Non-pigmented ciliary epithelial cell (primary cell): ENCODE measurements at regions not wholly inside any gene's neighbourhood (a gene's known extent, or its start where the extent isn't known, plus 50 kb on each side); places are given as distances from the start of the nearest gene placed in this dataset.
A peak's percentile ranks its signal among the peaks of the same experiment; 100 is the strongest.

ENCODE experiments used
- DNase-seq: peaks from one replicate; pipeline ENCODE4 v3.0.0-alpha.2; 2010; ENCODE audit warnings: low read depth

- no peak for DNase-seq
Observed at GRCh38 chr2:18787726-18788125, 198.4 kb upstream of the NT5C1B start.

- no peak for DNase-seq
Observed at GRCh38 chr2:18784245-18784644, 194.9 kb upstream of the NT5C1B start.

DNA sequence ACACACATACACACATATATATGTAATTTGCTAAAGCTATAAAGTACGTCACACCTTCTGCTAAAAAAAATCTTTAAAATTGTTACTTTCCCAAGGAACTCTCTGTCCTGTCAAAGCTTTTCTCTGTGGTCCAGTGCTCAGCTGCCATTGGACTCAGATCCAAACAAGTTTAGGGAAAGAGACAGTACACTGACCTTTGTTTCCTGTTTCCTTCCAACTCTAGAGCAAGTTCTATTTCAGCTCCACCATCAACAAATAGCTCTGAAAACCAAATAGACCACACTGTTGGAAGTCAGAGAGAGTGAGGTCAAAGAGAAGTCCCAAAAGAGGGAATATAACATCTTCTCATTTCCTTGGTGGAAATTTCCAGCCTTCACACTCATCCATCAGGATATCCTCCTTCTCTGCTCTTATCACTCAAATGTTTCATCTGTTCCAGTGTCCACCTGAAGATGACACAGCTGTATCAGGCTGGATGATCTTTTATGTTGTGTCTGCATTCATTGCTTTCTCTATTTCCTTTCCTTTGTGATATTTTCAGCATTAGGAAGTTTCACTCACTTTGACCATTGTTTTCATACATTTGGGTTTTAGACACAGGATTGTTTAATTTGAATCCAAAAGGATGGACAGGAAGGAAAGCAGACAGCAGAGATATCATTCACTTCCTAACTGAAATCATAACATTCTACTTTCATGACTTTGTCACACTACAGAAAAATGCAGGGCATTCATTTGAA is 192.3 kb upstream of the NT5C1B start:
- no peak for DNase-seq

DNA sequence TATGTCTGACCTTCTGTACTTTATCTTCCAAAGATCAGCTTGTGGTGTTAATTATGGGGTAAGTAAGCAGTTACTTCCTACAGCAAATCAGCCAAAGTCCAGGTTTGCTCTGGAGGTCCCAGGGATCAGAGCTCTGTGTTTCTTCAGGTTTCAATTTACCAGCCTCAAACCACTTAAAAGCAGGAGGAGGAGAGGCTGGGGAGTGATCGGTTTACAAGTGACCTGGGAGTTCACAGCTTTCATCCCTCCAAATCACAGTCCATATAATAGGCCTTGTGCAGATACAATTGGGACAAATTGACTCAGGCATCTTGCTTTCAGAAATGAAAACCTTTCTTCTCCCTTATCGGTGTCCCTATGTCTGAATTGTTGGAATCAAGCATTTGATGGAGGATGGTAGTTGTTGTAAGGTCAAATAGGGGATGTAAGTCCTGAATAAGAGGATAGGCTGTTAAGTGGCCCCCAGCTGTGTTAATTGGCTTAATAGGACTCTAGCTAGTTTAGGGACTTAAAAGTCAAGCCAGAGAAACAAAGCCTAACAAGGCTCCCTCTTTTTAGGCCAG is 188.0 kb upstream of the NT5C1B start:
- DNase-seq: no peak

GRCh38 chr2:18771212-18771611 is 181.8 kb upstream of the NT5C1B start:
- DNase-seq: no peak

DNA sequence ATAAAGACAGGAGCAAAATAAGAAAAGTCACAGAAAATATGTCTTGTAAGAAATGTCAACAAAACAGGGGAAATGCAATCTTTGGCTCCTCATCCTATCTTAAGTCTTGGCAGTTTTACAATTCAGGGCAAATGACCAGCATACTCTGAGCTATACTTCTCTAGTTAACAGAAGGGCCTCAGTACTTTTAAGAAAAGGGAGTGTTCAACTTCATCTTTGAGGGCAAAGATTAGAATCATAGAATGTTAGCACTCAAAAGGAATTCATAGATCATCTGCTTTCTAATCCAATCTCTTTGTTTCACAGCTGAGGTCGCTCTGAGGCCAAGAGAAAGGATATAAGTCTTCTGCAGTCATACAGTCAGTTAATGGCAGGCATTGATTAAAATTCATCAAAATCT is 174.0 kb upstream of the NT5C1B start:
- DNase-seq: no peak

DNA sequence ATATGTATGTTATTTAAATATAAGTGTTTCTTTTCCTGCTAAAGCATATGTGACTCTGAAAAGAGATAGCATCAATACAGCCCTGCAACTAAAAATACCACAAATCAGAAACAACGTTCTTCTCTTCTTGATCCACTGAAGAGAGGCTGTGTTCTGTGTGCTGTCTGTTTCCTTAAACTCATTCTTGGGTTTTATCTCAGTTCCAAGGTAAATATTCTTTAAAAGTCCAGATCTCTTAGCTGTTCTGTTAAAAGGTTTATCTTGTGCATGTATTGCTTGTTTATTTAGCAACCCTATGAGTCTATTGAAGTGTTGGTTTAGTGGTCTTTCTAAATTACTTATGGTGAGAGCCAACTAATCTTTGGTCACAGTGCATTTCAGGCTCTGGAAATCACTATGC is 173.3 kb upstream of the NT5C1B start:
- DNase-seq: no peak

DNA sequence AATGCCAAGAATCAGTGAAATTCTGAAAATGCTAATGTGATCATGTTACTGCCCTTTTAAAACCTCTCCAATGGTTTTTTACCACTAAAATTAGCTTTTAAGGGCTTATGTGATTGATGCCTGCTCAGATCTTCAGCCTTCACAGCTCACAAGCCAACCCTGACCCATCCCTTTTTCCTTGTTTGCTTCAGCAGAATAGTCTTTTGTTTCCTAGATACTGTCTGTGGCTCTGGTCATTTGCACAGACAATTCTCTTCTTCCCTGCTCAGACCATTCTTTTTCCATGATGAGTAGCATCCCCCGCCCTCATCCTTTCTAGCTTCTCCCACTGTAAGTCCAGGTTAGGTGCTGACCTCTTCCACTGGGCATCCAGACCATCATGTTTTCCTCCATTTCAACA is 164.9 kb upstream of the NT5C1B start:
- no peak for DNase-seq

GRCh38 chr2:18753722-18754121 is 164.4 kb upstream of the NT5C1B start:
- DNase-seq: no peak

DNA sequence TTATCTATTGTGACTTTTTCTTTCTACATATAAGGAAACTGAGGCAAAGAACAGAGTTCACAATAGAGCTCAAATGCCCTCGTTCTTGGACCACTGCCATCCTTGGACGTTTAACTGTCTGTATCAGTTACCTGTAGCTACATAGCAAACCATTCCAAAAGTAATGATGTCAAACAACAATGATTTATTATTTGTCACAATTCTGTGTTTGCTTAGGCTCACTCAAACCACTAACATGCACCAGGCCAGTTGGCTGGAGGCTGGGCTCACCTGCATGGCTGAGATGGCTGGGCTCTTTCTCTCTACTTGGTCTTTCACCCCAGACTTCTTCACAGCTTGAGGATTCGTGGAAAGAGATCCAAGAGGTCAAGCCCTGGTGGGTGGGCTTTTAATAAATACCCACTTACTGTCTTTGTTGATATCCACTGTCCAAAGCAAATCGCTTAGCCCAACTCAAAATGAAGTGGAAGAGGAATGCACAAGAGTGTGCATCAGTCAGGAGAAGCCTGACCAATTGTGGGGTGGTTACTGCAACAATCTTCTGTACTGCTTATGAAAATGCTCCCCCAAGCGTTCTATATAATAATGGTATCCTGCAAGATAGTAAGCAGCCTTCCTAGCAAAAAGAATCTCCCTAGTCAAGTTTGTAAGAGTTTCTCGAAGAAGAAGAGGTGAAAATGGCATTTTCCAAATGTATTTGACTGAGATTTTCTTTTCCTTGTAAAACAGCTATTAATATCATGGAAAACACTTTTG is 163.5 kb upstream of the NT5C1B start:
- DNase-seq: no peak

- DNase-seq: no peak
Observed at GRCh38 chr2:18752022-18752493, 162.7 kb upstream of the NT5C1B start.

GRCh38 chr2:18750672-18751554 is 161.5 kb upstream of the NT5C1B start:
- no peak for DNase-seq

DNA sequence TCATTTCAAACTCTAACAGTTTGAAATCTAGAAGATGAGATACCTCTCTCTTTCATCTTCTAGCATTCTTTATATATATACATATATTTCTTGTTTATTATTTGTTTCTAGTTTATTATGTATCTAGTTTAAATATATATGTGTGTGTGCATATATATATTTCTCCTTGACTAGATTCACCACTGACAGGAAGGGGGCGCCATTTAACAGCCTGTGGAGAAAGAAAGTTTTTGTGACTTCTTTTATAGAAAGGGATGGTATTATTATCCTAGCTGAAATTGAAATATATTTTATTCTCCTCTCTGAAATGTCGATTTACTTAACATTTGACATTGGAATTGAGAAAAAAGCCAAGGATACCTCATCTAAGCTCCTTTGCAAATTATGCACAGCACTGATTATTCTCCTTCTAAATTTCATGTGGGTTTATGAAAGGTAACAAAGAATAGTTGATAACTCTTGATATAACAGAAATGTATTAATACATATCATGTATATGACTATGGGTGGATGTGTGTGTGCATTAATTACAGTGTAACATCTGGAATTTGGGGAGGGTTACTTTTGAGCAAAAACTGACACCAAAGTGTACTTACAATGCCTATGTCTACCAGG is 160.7 kb upstream of the NT5C1B start:
- DNase-seq: no peak

GRCh38 chr2:18745431-18746272 is 156.3 kb upstream of the NT5C1B start:
- no peak for DNase-seq

DNA sequence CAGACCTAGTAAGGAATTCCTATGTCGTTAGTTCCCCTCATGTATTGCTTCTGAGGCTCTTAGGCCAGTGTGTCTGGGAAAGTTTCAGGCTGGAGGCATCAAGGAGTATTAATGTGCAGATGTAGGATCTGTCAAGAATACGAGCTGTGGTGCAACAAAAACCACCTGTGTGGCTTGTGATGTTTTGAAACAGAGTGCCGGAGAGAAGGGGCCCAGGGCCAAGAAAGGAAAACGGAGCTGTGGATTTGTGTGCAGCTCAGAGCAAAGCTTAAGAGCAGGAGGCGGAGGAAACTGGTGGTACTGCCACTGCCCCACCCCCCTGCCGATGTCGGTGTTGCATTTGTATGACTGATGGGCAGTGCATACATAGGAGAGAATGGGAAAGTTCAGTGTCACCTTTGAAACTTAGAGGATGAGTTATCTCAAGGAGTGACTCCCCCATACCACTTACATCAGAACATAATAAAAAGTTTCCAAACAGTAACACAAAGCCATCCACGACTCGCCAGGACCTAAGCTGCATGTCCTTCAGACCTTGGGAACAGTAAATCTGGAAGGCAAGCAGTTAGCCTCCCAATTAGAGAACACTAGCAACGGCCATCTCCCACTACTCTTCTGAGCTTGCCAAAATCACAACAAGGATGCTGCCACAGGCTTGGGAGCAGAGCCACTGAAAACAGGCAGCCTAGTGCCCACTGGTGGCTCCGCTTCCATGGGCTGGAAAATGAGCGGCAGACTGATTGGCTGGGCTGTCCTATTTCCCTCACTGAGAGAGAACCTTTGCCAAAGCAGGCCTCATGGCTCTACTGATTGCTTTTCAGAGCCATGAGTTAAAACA is 152.7 kb upstream of the NT5C1B start:
- no peak for DNase-seq

DNA sequence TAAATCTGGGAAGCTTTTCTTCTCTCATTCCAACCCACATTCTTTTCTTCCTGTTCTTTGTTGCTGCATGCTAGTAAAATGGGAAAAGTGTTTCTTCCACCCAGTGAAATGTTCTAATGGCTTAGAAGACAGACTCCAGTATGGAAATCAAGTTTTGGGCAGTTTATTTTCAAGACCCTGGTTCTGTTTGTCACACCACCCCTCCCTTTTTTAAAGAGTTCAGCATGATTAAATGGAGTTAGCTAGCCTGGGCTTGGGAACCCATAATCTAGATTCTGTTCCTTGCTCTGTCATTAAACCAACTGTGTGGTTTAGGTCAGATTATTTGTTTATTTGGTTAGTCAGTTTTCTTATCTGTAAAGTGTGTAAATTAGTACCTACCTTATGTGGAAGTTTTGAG is 151.8 kb upstream of the NT5C1B start:
- no peak for DNase-seq

DNA sequence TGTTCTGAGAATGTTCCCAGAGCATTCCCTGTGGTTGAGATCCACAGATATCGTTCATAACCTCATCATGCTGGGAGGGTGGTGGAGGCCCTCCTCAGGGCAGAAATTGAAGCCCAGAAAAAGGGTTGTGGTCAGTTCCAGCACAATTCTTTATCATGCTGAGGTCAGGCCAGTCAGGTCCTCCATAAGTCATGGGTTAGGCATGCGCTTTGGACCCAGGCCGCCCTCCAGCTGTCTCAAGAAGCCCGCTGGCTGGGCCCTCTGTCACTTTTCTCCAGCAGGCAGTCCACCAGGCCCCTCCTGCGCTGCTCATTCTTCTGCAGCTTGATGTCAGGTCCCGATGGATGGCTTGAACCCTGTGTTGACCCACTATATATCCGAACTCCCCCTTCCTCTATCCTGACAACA is 151.1 kb upstream of the NT5C1B start:
- peak; percentile 46 for DNase-seq

- DNase-seq: no peak
Observed at GRCh38 chr2:18731666-18732065, 142.3 kb upstream of the NT5C1B start.

DNA sequence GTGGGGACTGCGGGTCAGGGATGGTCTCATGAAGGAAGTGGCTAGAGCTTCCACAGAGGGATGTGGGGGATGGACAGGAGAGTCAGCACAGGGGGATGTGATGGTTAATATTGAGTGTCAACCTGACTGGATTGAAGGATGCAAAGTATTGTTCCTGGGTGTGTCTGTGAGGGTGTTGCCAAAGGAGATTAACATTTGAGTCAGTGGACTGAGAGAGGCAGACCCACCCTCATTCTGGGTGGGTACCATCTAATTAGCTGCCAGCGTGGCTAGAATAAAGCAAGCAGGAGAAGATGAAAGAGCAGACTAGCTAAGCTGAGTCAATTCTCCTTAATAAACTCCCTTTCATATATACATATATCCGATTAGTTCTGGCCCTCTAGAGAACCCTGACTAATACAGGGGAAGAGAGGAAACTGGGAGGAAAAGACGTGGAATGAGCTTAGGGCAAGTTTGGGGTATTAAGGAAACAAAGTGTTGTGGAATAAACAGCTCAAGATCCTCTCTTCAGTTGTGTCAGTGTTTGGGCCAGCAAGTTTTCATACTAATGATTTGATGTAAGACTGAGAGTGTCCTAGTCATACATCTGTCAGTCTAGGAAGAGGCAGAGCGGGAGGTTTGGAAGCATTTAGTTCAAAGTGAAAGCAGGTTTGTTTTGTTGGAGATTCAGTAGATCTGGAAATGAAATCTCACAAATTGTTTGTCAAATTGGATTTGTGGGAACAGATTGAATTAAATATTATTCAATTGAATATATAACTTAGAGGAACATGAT is 135.2 kb upstream of the NT5C1B start:
- no peak for DNase-seq
